ENCODE measurements at regions not wholly inside any gene's neighbourhood (a gene's known extent, or its start where the extent isn't known, plus 50 kb on each side); places are given as distances from the start of the nearest gene placed in this dataset.
A peak's percentile ranks its signal among the peaks of the same experiment; 100 is the strongest.

- no peak overlapping the region for H3K4me3 ChIP-seq (replicated peaks; ENCODE audit: low read depth, low read length)
- TF ChIP-seq CTCF (IDR thresholded peaks at IDR 0.05; ENCODE audit: low read length, missing control alignments), result no peak
- no peak for DNase-seq (ENCODE audit: low read depth)
Measured at GRCh38 chr17:45697076-45697475, 87.0 kb upstream of the CRHR1 start.

- TF ChIP-seq CTCF (IDR thresholded peaks at IDR 0.05; ENCODE audit: low read length, missing control alignments), result no peak
- no peak for DNase-seq (ENCODE audit: low read depth)
- H3K4me3 ChIP-seq (replicated peaks; ENCODE audit: low read depth, low read length), result no peak overlapping the region
Measured at GRCh38 chr17:45700171-45701090, 83.7 kb upstream of the CRHR1 start.

GRCh38 chr17:45702666-45703266 is 81.4 kb upstream of the CRHR1 start:
- DNase-seq (ENCODE audit: low read depth), result peak; percentile 39
- no peak for TF ChIP-seq CTCF (IDR thresholded peaks at IDR 0.05; ENCODE audit: low read length, missing control alignments)
- no peak overlapping the region for H3K4me3 ChIP-seq (replicated peaks; ENCODE audit: low read depth, low read length)

GRCh38 chr17:45703348-45703747 is 80.8 kb upstream of the CRHR1 start:
- H3K4me3 ChIP-seq (replicated peaks; ENCODE audit: low read depth, low read length), result no peak overlapping the region
- no peak for TF ChIP-seq CTCF (IDR thresholded peaks at IDR 0.05; ENCODE audit: low read length, missing control alignments)
- DNase-seq (ENCODE audit: low read depth), result no peak

GRCh38 chr17:45703806-45704205 is 80.3 kb upstream of the CRHR1 start:
- no peak for DNase-seq (ENCODE audit: low read depth)
- no peak for TF ChIP-seq CTCF (IDR thresholded peaks at IDR 0.05; ENCODE audit: low read length, missing control alignments)

GRCh38 chr17:45704251-45704650 is 79.9 kb upstream of the CRHR1 start:
- no peak overlapping the region for H3K4me3 ChIP-seq (replicated peaks; ENCODE audit: low read depth, low read length)
- no peak for TF ChIP-seq CTCF (IDR thresholded peaks at IDR 0.05; ENCODE audit: low read length, missing control alignments)
- DNase-seq (ENCODE audit: low read depth), result no peak

More at GRCh38 chr17:45703806-45704205, 80.3 kb upstream of the CRHR1 start:
- H3K4me3 ChIP-seq (replicated peaks; ENCODE audit: low read depth, low read length), result no peak overlapping the region

Measured in fibroblast of pulmonary artery (primary cell).